Progenitor cell of endocrine pancreas (in vitro differentiated cells): ENCODE measurements at regions not wholly inside any gene's neighbourhood (a gene's known extent, or its start where the extent isn't known, plus 50 kb on each side); places are given as distances from the start of the nearest gene placed in this dataset.
A peak's percentile ranks its signal among the peaks of the same experiment; 100 is the strongest.

ENCODE experiments used
- DNase-seq: peaks from one replicate; pipeline ENCODE4 v3.0.0; 2021; ENCODE audit warnings: low spot score; ENCODE audit not compliant: unreplicated experiment
- H3K27ac Mint-ChIP-seq: 2 replicates; pipeline ENCODE4 v1.8.0; 2021; ENCODE audit warnings: mild to moderate bottlenecking, moderate library complexity, mixed read lengths
- H3K27me3 Mint-ChIP-seq: 2 replicates; pipeline ENCODE4 v1.8.0; 2021; ENCODE audit warnings: mixed read lengths
- H3K36me3 Mint-ChIP-seq: 2 replicates; pipeline ENCODE4 v1.8.0; 2022; ENCODE audit warnings: mixed read lengths; ENCODE audit not compliant: insufficient read depth
- H3K4me1 Mint-ChIP-seq: 2 replicates; pipeline ENCODE4 v1.8.0; 2021; ENCODE audit warnings: low read depth, mixed read lengths
- H3K4me3 Mint-ChIP-seq: 2 replicates; pipeline ENCODE4 v1.8.0; 2021; ENCODE audit warnings: low read depth, mild to moderate bottlenecking, moderate library complexity, mixed read lengths
- H3K9me3 Mint-ChIP-seq: 2 replicates; pipeline ENCODE4 v1.8.0; 2021; ENCODE audit warnings: low read depth, mixed read lengths
- CTCF ChIP-seq: fragments of 200-600 bp; sonication (generic); IDR thresholded peaks from one replicate; pipeline ENCODE4 v1.5.0; 2021; ENCODE audit warnings: antibody characterized with exemption, mild to moderate bottlenecking; ENCODE audit not compliant: unreplicated experiment

GRCh38 chr12:23210573-23210972 lies 585.6 kb downstream of the ETNK1 start:
- TF ChIP-seq CTCF: no peak
- Mint-ChIP-seq H3K4me3 (no peak overlapping the region), H3K9me3 (peaks cover 8% of the 10 kb centered on the region), H3K4me1 (no peaks in the 10 kb centered on the region), H3K27ac (no peak overlapping the region), H3K36me3 (no peaks in the 10 kb centered on the region), H3K27me3 (no peaks in the 10 kb centered on the region)
- DNase-seq: no peak

GRCh38 chr12:23211384-23212320 lies 586.7 kb downstream of the ETNK1 start:
- TF ChIP-seq CTCF: no peak
- Mint-ChIP-seq H3K27ac (no peak overlapping the region), H3K36me3 (no peaks in the 10 kb centered on the region), H3K9me3 (peaks cover 9% of the 10 kb centered on the region), H3K4me3 (no peak overlapping the region), H3K27me3 (no peaks in the 10 kb centered on the region), H3K4me1 (no peaks in the 10 kb centered on the region)
- DNase-seq: no peak

GRCh38 chr12:23217158-23217557 lies 592.2 kb downstream of the ETNK1 start:
- Mint-ChIP-seq H3K4me3 (no peak overlapping the region), H3K36me3 (no peaks in the 10 kb centered on the region), H3K27me3 (peaks cover 8% of the 10 kb centered on the region), H3K4me1 (no peaks in the 10 kb centered on the region), H3K27ac (no peak overlapping the region), H3K9me3 (peaks cover 9% of the 10 kb centered on the region)
- no peak for DNase-seq
- no peak for TF ChIP-seq CTCF

GRCh38 chr12:23217667-23218066 lies 592.7 kb downstream of the ETNK1 start:
- Mint-ChIP-seq H3K36me3 (no peaks in the 10 kb centered on the region), H3K4me1 (no peaks in the 10 kb centered on the region), H3K27ac (no peak overlapping the region), H3K4me3 (no peak overlapping the region), H3K27me3 (peaks cover 8% of the 10 kb centered on the region), H3K9me3 (peaks cover 9% of the 10 kb centered on the region)
- no peak for DNase-seq
- TF ChIP-seq CTCF: no peak

- Mint-ChIP-seq H3K4me3 (no peak overlapping the region), H3K9me3 (no peaks in the 10 kb centered on the region), H3K36me3 (no peaks in the 10 kb centered on the region), H3K27me3 (peaks cover 32% of the 10 kb centered on the region), H3K27ac (no peak overlapping the region), H3K4me1 (peaks cover 2% of the 10 kb centered on the region)
- DNase-seq: no peak
- TF ChIP-seq CTCF: peak; percentile 56
These were observed 596.1 kb downstream of the ETNK1 start for GRCh38 chr12:23221066-23221465.
